ENCODE measurements at regions not wholly inside any gene's neighbourhood (a gene's known extent, or its start where the extent isn't known, plus 50 kb on each side); places are given as distances from the start of the nearest gene placed in this dataset.
A peak's percentile ranks its signal among the peaks of the same experiment; 100 is the strongest.

- no peak for DNase-seq
- Mint-ChIP-seq H3K27ac (no peak overlapping the region), H3K27me3 (ENCODE audit: insufficient read depth) (peaks cover 8% of the 10 kb centered on the region), H3K4me1 (no peaks in the 10 kb centered on the region), H3K36me3 (ENCODE audit: low read depth) (no peaks in the 10 kb centered on the region), H3K9me3 (peaks cover 11% of the 10 kb centered on the region), H3K4me3 (no peak overlapping the region)
- 92 to 95% methylated on average over 7 of the region's 7 CpGs for WGBS, 2 experiments (ENCODE audit: insufficient coverage in 1 of 2, insufficient read length in 1 of 2)
- H3K4me1 ChIP-seq (ENCODE audit: control insufficient read depth, insufficient read depth, low read length): no peaks in the 10 kb centered on the region
- H3K27me3 ChIP-seq (ENCODE audit: control insufficient read depth, insufficient read depth, low read length, poor library complexity, severe bottlenecking): no peaks in the 10 kb centered on the region
- peaks cover 8% of the 10 kb centered on the region for H3K9me3 ChIP-seq (ENCODE audit: control insufficient read depth, low read length)
- no peak overlapping the region for H3K4me3 ChIP-seq (ENCODE audit: low read length)
- TF ChIP-seq, protein P1, sequence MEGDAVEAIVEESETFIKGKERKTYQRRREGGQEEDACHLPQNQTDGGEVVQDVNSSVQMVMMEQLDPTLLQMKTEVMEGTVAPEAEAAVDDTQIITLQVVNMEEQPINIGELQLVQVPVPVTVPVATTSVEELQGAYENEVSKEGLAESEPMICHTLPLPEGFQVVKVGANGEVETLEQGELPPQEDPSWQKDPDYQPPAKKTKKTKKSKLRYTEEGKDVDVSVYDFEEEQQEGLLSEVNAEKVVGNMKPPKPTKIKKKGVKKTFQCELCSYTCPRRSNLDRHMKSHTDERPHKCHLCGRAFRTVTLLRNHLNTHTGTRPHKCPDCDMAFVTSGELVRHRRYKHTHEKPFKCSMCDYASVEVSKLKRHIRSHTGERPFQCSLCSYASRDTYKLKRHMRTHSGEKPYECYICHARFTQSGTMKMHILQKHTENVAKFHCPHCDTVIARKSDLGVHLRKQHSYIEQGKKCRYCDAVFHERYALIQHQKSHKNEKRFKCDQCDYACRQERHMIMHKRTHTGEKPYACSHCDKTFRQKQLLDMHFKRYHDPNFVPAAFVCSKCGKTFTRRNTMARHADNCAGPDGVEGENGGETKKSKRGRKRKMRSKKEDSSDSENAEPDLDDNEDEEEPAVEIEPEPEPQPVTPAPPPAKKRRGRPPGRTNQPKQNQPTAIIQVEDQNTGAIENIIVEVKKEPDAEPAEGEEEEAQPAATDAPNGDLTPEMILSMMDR (conservative IDR thresholded peaks at IDR 0.05): no peak
- no peaks in the 10 kb centered on the region for H3K36me3 ChIP-seq (ENCODE audit: control insufficient read depth, insufficient read depth, low read length)
- no peak overlapping the region for H3K27ac ChIP-seq (ENCODE audit: low read depth, low read length)
- no peak overlapping the region for H3K9ac ChIP-seq (ENCODE audit: extremely low read depth, low read length, poor library complexity, severe bottlenecking)
These were observed 67.7 kb upstream of the STC2 start for GRCh38 chr5:173395933-173396308.

DNA sequence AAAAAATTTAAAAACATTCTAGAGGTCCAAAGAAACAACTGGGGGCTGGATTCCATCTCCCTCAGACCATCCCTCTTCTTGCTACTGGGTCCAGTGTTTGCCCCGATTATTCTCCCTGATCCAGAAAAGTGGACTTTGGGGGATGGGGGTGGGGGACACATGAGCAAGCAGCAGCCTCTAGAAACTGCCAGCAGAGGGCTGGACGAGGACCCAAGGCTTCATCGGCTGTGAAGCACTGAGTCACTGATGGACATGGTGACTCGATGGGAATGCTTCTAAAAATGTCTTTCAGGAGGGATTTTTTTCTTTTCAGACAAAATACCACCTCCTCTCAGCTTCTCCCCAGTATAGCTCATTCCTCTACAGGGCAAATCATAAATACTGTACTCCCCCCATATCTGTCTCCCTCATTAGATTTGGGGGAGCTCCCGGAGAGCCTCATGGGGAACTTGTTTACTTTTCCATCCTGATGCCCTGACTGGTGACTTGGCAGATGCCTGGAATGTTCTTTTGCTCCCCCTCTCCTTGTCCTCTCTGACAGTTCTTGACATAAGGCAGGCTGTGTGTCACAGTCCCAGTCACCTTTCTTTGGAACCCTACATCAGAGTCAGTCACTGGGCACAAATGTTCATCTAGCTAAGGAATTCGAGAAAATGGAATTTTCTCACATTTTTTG, 67.2 kb upstream of the STC2 start:
- H3K27ac ChIP-seq (ENCODE audit: low read depth, low read length): no peak overlapping the region
- H3K4me3 ChIP-seq (ENCODE audit: low read length): no peak overlapping the region
- H3K27me3 ChIP-seq (ENCODE audit: control insufficient read depth, insufficient read depth, low read length, poor library complexity, severe bottlenecking): no peaks in the 10 kb centered on the region
- Mint-ChIP-seq H3K27me3 (ENCODE audit: insufficient read depth) (peaks cover 12% of the 10 kb centered on the region), H3K9me3 (peaks cover 11% of the 10 kb centered on the region), H3K4me1 (no peaks in the 10 kb centered on the region), H3K4me3 (no peak overlapping the region), H3K27ac (no peak overlapping the region), H3K36me3 (ENCODE audit: low read depth) (no peaks in the 10 kb centered on the region)
- TF ChIP-seq, protein P1 (conservative IDR thresholded peaks at IDR 0.05): peak; percentile 60
- H3K36me3 ChIP-seq (ENCODE audit: control insufficient read depth, insufficient read depth, low read length): no peaks in the 10 kb centered on the region
- peak; percentile 53 for DNase-seq
- peaks cover 8% of the 10 kb centered on the region for H3K9me3 ChIP-seq (ENCODE audit: control insufficient read depth, low read length)
- H3K9ac ChIP-seq (ENCODE audit: extremely low read depth, low read length, poor library complexity, severe bottlenecking): no peak overlapping the region
- WGBS, 2 experiments (ENCODE audit: insufficient coverage in 1 of 2, insufficient read length in 1 of 2): 85 to 94% methylated on average over 5 to 6 of the region's 6 CpGs
- H3K4me1 ChIP-seq (ENCODE audit: control insufficient read depth, insufficient read depth, low read length): no peaks in the 10 kb centered on the region

DNA sequence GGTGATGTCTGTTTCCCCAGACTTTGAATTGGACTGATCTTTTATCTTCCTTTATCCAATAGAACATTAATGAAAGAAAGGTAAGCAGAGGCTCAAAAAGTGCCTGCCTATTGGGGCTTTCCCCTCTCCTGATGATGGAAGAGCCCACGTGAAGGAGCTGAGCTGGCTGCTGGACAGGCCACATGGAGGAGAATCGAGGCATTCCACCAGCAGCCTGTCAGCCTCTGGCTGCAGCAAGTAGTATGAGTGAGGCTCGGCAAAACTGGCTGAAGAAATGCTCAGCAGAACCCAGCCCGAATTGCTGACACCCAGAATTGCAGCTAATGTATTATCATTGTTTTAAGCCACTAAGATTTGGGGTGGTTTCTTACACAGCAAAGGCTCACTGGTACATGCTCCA, 66.5 kb upstream of the STC2 start:
- Histone ChIP-seq H3K4me3 (ENCODE audit: low read length) (no peak overlapping the region), H3K4me1 (ENCODE audit: control insufficient read depth, insufficient read depth, low read length) (no peaks in the 10 kb centered on the region), H3K9ac (ENCODE audit: extremely low read depth, low read length, poor library complexity, severe bottlenecking) (no peak overlapping the region), H3K27me3 (ENCODE audit: control insufficient read depth, insufficient read depth, low read length, poor library complexity, severe bottlenecking) (no peaks in the 10 kb centered on the region), H3K9me3 (ENCODE audit: control insufficient read depth, low read length) (peaks cover 8% of the 10 kb centered on the region), H3K27ac (ENCODE audit: low read depth, low read length) (no peak overlapping the region), H3K36me3 (ENCODE audit: control insufficient read depth, insufficient read depth, low read length) (no peaks in the 10 kb centered on the region)
- WGBS, 2 experiments (ENCODE audit: insufficient coverage in 1 of 2, insufficient read length in 1 of 2): 80 to 100% methylated on average over 1 to 4 of the region's 4 CpGs
- Mint-ChIP-seq H3K36me3 (ENCODE audit: low read depth) (no peaks in the 10 kb centered on the region), H3K27me3 (ENCODE audit: insufficient read depth) (peaks cover 12% of the 10 kb centered on the region), H3K4me1 (no peaks in the 10 kb centered on the region), H3K27ac (no peak overlapping the region), H3K4me3 (no peak overlapping the region), H3K9me3 (peaks cover 11% of the 10 kb centered on the region)
- no peak for DNase-seq
- TF ChIP-seq, protein P1 (conservative IDR thresholded peaks at IDR 0.05): no peak
